Posterior cingulate gyrus (tissue), 11 donors: ENCODE measurements at regions not wholly inside any gene's neighbourhood (a gene's known extent, or its start where the extent isn't known, plus 50 kb on each side); places are given as distances from the start of the nearest gene placed in this dataset.
A peak's percentile ranks its signal among the peaks of the same experiment; 100 is the strongest.

Source experiments
- DNase-seq, 10 donors: peaks; one replicate each; pipeline versions ENCODE4 v3.0.0 to v3.0.0-alpha.2; 2020 to 2021; ENCODE audit warnings: mixed read lengths in 3 of 10
- intact Hi-C: fragments of 100-400 bp; cut with DNase I; formaldehyde crosslinking; loops from one replicate; pipeline ENCODE4 v1.15.1; 2023

- intact Hi-C loops: no loop called here
- no peak for DNase-seq
Measured at GRCh38 chr11:114848027-114848426, 169.7 kb downstream of the NXPE2 start.

DNA sequence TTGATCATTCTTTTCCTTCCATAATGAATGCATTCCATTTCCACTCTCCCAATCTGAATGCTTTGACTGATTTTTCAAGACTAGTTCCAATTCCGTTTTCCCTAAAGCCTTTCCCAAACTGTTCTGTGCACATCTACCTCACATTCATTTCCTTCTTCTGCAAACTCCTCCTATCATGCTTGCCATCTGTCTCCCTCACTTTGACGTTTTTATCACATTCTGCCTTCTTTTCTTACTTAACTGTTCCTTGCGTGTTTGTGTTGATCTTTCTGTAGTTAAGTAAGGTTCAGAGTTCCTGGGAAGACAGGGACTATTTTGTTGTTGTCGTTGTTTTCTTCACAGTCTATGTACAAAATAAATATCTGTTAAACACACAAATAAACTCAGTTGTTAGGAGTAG is 179.0 kb downstream of the NXPE2 start:
- no peak for DNase-seq
- intact Hi-C loops: no loop called here

- DNase-seq: no peak
- intact Hi-C loops: no loop called here
Measured at GRCh38 chr11:114864896-114865295, 186.6 kb downstream of the NXPE2 start.

GRCh38 chr11:114876234-114876633 is 197.9 kb downstream of the NXPE2 start:
- intact Hi-C loops: no loop called here
- peak in 1 of 10 donors; percentile 42 for DNase-seq

DNA sequence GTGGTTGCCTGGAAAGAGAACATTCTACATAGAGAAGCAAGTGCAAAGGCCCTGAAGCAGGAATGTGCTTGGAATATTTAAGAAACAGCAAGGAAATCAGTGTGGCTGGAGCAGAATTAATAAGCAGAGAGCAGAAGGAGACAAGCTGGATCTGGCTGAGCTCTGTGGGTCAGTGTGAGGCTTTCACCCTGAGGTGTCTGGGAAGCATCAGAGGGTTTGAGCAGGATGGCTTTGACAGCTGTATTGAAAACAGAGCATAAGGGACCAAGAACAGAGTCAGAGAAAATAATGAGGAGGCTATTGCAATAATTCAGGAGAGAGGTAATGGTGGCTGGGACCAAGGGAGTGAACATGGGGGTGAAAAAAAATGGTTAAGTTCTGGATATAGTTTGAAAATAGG is 199.6 kb downstream of the NXPE2 start:
- intact Hi-C loops: no loop called here
- no peak for DNase-seq

DNA sequence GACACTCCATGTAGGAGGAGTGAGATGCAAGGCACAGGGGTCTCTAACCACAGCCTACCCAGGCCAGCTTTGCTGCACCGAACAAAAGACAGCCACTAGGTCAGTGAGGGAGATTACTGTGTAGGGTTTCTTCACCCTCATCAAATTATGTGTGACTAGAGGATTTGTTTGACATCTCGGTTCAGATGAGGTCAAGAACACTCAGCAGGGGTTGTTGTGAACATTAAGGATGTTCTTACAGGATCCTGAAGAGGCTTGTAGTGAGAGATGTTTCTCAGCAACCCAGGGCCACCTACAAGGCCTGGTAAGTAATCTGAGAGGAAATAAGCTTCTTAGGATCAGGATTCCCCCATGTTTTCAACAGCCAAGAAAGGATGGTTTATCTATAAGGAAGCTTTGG is 202.1 kb downstream of the NXPE2 start:
- intact Hi-C loops: no loop called here
- no peak for DNase-seq

- intact Hi-C loops: no loop called here
- no peak for DNase-seq
Measured at GRCh38 chr11:114883472-114883871, 205.1 kb downstream of the NXPE2 start.

DNA sequence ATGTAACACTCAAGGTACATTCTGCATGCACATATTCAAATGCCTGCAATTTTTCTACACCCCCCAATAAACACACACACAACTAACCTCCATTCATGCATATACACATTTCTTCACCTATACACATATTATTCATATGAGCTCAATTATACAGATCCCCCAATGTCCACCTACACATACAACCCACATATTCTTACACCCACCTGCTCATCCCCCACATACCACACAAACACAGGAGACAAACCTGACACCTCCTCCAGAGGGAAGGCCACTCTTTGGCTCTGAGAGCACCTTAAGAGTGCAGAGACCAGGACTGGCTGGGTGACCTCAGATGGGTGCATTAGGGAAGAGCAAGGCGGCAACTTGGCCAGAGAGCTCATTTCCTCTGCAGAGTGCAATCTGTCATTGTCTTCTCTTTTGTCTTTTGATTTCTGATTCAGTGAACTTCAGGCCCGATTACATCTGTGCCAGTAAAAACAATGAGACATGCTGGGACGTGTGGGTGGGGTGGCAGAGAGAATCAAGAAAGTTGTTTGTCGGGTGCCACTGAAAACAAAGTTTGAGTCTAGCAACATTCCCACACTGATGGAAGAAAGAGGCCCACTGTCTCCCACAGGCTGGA is 208.4 kb downstream of the NXPE2 start:
- DNase-seq: no peak
- intact Hi-C loops: no loop called here

DNA sequence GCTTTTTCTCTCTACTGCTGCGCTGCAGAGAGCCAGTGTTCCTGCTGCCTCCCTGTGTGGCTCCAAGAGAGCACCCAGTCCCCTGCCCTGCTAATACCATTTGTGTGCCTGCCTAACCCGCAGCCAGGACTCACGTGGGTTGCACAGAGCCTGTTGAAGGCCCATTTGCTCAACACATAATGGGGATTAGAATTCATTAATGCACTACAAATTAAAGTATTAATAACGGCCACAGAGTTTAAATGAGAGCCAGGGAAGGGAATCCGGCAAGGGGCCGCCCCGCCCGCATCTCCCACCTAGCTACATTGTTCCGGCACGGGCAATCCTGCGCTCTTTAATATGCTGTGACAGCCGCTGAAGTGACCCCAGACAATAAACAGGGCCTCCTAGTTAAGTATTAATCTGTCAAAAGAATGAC is 211.3 kb downstream of the NXPE2 start:
- intact Hi-C loops: no loop called here

GRCh38 chr11:114890038-114890437 is 211.7 kb downstream of the NXPE2 start:
- intact Hi-C loops: no loop called here

More for the DNA sequence above, 211.3 kb downstream of the NXPE2 start:
- DNase-seq: no peak

DNA sequence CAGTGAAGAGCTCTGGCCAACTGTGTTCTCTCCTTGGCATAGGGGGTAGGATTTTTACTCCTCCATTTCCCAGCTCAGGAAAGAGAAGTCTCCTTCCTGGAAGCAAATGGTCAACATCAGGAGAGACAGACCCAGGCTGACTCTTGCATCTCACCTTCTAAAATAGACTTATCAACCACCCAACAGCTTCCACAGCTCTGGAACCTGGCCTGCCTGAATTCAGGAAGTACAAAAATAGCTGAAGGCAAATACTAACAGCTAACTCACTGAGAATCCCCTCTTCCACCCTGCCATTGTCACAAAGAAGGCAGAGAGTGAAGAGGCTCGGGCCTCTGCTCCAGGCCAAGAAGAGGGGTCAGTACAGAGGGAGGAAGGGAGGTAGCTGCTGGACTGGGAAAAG is 213.6 kb downstream of the NXPE2 start:
- intact Hi-C loops: no loop called here
- no peak for DNase-seq

More at GRCh38 chr11:114890038-114890437, 211.7 kb downstream of the NXPE2 start:
- no peak for DNase-seq

DNA sequence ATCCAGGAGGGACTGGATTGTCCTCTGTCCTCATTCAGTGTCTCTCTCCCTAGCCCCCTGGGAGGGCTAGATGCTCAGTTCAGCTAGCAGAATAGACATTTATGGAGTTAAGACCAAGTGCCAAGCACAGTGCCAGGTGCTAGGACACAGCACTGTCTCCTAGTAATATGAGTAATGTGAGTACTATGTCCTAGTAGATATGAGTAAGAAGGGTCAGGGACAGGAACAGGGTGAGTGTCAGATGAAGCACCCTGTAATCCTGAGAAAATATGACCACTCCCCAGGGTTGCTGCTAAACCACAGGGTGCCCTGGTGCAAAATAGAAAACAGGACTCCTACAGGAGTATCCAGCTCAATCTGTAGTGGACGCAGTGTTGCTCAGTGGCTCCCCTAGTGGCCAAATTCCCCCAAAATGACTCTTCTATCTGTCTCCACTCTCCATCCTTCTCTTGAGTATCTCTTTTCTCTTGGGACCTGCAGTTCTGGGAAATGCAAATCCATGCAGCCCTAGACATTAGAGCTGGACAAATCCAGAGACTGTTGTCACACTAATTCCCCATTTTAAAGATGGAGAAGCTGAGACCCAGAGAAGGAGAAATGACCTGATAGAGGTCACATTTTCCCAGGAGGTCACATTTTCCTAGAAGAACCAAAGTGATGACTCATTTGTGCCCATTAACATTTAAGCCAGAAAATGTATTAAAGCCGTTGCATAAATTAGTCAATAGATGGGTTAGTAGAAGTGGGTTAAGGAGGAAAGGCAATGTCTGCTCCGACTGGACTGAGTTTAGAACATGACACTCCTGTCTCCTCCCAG is 214.3 kb downstream of the NXPE2 start:
- no peak for DNase-seq
- intact Hi-C loops: no loop called here

DNA sequence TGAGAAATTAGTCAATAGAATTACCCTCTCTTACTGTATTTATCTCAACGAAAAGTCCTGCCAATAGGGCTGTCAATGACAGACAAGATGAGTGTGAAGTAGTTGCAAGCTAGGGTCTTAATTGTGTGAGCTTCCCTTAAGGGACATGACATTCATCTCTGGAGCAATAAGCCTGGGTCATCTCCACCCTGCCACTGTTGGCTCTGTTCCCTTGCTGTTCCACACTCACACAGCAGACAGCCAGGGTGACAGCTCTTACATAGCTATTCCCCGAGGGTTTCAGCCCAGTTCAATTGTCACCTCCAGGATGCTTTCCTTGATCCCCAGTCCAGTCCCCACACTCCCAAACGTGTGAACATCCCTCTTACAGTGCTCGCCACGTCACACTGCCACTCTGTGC is 215.0 kb downstream of the NXPE2 start:
- no peak for DNase-seq

GRCh38 chr11:114896594-114896993 is 218.3 kb downstream of the NXPE2 start:
- no peak for DNase-seq
- intact Hi-C loops: no loop called here

More for the DNA sequence above, 215.0 kb downstream of the NXPE2 start:
- intact Hi-C loops: no loop called here

- intact Hi-C loops: no loop called here
- DNase-seq: no peak
Measured at GRCh38 chr11:114909866-114910265, 231.5 kb downstream of the NXPE2 start.

- intact Hi-C loops: no loop called here
- DNase-seq: no peak
Measured at GRCh38 chr11:114912826-114913225, 234.5 kb downstream of the NXPE2 start.

DNA sequence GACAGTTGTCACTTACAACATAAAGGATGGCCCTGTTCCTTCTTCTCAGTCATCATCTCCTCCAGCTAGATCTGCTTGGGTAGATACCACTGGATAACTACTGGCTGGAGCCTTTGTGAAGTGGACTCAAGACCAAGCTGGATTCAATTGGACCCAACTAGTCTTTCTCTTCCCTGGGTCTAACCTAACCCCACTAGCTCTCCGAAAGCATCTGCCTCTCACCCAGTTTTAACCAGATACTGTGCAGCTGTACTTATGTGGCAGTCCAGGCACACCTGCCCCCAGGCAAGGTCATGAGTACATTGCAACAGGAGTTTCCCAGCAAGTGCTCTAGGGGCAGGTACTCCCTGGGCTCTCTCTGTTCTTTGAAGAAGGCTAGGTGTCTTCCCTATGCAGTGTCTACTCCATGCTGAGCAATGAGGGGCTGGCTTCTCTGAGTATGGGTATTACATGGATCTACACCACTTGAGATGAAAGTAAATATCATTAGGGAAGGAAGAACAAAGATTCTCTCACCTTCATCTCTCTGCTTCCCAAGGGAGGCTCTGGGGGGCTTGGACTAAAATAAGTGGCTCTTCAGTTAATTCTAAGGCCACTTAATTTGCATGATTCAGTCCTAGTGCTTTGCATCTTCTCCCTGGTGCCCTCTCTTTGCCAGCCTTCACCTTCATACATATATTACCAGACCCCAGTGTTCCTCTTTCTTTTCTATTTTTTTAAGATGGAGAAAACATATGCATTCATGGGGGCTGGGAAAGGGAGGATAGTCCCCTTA is 236.1 kb downstream of the NXPE2 start:
- DNase-seq: no peak
- intact Hi-C loops: no loop called here

GRCh38 chr11:114915871-114916805 is 237.8 kb downstream of the NXPE2 start:
- DNase-seq: no peak
- intact Hi-C loops: no loop called here

DNA sequence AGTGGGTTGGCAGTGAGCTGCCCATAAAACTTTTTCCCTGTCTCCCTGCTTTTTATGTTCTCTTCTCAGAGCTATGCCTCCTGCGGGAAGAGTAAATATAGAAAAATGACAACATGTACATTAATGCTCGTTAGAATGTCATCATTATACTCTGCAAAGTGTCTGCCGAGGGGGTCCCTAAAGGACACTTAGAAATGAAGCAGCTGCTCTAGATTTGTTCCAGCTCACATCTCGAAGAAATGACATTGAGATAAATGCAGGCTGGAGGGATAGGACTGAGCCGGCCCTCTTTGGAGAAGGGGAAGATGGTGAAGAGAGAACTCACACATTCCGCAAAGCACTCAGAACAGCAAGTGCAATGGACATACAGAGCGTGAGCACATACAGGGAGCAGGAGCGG is 240.0 kb downstream of the NXPE2 start:
- intact Hi-C loops: no loop called here
- DNase-seq: no peak

- DNase-seq: no peak
- intact Hi-C loops: no loop called here
Measured at GRCh38 chr11:114921697-114922096, 243.4 kb downstream of the NXPE2 start.
